Breast epithelium (tissue), 3 donors: ENCODE measurements at regions not wholly inside any gene's neighbourhood (a gene's known extent, or its start where the extent isn't known, plus 50 kb on each side); places are given as distances from the start of the nearest gene placed in this dataset.

Experiments used
- CTCF ChIP-seq, 3 donors: fragments of 450-650 bp; IDR thresholded peaks; one replicate each; pipeline ENCODE4 v1.5.1; 2016 to 2017; ENCODE audit warnings: antibody characterized with exemption in 3 of 3, mild to moderate bottlenecking in 3 of 3, moderate library complexity in 3 of 3
- POLR2A ChIP-seq: fragments of 450-650 bp; IDR thresholded peaks from one replicate; pipeline ENCODE4 v1.6.1; 2016; ENCODE audit warnings: antibody characterized with exemption, mild to moderate bottlenecking, moderate library complexity
- POLR2AphosphoS5 ChIP-seq, 3 donors: sonication (generic); formaldehyde crosslinking; IDR thresholded peaks; one replicate each; pipeline ENCODE4 v1.6.1; 2017; ENCODE audit warnings: antibody characterized with exemption in 3 of 3

GRCh38 chr6:133630651-133631050, 258.3 kb upstream of the TCF21 start:
- TF ChIP-seq CTCF (IDR thresholded peaks at IDR 0.05) = no peak
- no peak for TF ChIP-seq POLR2AphosphoS5 (IDR thresholded peaks at IDR 0.05)
- TF ChIP-seq POLR2A = no peak
